ENCODE measurements at regions not wholly inside any gene's neighbourhood (a gene's known extent, or its start where the extent isn't known, plus 50 kb on each side); places are given as distances from the start of the nearest gene placed in this dataset.

DNA sequence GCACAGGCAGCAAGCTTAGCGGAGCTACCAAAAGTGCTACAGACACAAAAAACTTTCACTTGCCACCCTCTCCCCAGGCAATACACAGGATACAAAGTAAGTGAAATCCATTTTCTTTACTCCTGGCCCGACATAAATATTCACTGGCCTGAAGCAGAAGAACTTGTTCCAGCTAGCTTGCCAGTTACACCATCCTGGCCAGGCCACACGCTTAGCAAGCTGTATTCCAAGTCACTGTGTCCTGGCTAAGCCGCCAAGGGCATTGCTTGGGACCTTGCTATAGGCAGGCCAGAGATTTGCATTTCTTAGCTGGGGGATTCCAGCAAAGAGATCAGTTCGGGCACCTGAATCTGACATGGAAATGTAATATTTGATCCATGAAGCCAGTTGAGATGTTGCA is 71.0 kb upstream of the SLC1A3 start:
- TF ChIP-seq, protein P1, sequence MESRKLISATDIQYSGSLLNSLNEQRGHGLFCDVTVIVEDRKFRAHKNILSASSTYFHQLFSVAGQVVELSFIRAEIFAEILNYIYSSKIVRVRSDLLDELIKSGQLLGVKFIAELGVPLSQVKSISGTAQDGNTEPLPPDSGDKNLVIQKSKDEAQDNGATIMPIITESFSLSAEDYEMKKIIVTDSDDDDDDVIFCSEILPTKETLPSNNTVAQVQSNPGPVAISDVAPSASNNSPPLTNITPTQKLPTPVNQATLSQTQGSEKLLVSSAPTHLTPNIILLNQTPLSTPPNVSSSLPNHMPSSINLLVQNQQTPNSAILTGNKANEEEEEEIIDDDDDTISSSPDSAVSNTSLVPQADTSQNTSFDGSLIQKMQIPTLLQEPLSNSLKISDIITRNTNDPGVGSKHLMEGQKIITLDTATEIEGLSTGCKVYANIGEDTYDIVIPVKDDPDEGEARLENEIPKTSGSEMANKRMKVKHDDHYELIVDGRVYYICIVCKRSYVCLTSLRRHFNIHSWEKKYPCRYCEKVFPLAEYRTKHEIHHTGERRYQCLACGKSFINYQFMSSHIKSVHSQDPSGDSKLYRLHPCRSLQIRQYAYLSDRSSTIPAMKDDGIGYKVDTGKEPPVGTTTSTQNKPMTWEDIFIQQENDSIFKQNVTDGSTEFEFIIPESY (IDR thresholded peaks at IDR 0.05), result no peak
- no peak for TF ChIP-seq POLR2A (IDR thresholded peaks at IDR 0.05; ENCODE audit: low read depth, low read length)
- TF ChIP-seq, protein P2, sequence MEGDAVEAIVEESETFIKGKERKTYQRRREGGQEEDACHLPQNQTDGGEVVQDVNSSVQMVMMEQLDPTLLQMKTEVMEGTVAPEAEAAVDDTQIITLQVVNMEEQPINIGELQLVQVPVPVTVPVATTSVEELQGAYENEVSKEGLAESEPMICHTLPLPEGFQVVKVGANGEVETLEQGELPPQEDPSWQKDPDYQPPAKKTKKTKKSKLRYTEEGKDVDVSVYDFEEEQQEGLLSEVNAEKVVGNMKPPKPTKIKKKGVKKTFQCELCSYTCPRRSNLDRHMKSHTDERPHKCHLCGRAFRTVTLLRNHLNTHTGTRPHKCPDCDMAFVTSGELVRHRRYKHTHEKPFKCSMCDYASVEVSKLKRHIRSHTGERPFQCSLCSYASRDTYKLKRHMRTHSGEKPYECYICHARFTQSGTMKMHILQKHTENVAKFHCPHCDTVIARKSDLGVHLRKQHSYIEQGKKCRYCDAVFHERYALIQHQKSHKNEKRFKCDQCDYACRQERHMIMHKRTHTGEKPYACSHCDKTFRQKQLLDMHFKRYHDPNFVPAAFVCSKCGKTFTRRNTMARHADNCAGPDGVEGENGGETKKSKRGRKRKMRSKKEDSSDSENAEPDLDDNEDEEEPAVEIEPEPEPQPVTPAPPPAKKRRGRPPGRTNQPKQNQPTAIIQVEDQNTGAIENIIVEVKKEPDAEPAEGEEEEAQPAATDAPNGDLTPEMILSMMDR (IDR thresholded peaks at IDR 0.05 in 2 of 3, conservative IDR thresholded peaks at IDR 0.05 in 1 of 3; ENCODE audit: control insufficient read depth in 2 of 3, extremely low read depth in 1 of 3, insufficient read depth in 1 of 3, low read depth in 3 of 3, low read length in 3 of 3), result no peak
- TF ChIP-seq, protein P3, sequence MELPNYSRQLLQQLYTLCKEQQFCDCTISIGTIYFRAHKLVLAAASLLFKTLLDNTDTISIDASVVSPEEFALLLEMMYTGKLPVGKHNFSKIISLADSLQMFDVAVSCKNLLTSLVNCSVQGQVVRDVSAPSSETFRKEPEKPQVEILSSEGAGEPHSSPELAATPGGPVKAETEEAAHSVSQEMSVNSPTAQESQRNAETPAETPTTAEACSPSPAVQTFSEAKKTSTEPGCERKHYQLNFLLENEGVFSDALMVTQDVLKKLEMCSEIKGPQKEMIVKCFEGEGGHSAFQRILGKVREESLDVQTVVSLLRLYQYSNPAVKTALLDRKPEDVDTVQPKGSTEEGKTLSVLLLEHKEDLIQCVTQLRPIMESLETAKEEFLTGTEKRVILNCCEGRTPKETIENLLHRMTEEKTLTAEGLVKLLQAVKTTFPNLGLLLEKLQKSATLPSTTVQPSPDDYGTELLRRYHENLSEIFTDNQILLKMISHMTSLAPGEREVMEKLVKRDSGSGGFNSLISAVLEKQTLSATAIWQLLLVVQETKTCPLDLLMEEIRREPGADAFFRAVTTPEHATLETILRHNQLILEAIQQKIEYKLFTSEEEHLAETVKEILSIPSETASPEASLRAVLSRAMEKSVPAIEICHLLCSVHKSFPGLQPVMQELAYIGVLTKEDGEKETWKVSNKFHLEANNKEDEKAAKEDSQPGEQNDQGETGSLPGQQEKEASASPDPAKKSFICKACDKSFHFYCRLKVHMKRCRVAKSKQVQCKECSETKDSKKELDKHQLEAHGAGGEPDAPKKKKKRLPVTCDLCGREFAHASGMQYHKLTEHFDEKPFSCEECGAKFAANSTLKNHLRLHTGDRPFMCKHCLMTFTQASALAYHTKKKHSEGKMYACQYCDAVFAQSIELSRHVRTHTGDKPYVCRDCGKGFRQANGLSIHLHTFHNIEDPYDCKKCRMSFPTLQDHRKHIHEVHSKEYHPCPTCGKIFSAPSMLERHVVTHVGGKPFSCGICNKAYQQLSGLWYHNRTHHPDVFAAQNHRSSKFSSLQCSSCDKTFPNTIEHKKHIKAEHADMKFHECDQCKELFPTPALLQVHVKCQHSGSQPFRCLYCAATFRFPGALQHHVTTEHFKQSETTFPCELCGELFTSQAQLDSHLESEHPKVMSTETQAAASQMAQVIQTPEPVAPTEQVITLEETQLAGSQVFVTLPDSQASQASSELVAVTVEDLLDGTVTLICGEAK (IDR thresholded peaks at IDR 0.05; ENCODE audit: borderline replicate concordance), result no peak
- no peak for TF ChIP-seq CEBPB (IDR thresholded peaks at IDR 0.05; ENCODE audit: borderline replicate concordance in 1 of 2, low read depth in 2 of 2, low read length in 2 of 2)
